Kidney (tissue), 13 donors: ENCODE measurements at regions not wholly inside any gene's neighbourhood (a gene's known extent, or its start where the extent isn't known, plus 50 kb on each side); places are given as distances from the start of the nearest gene placed in this dataset.

Source experiments
- DNase-seq, 5 donors: peaks; one replicate each; pipeline ENCODE4 v3.0.0-alpha.2; 2013 to 2020
- FAIRE-seq: peaks from 2 replicates; lab custom pipeline; 2012; peaks lifted over from hg19 to GRCh38; lab: Jason Lieb, UNC
- H3K27ac ChIP-seq, 2 donors: one replicate each; pipeline ENCODE4 v1.7.0; 2013; ENCODE audit warnings: low read depth in 2 of 2, low read length in 2 of 2, inconsistent platforms in 1 of 2
- H3K27me3 ChIP-seq: one replicate; pipeline ENCODE4 v1.7.1; 2013; ENCODE audit warnings: low read length, inconsistent platforms; ENCODE audit not compliant: control insufficient read depth, insufficient read depth
- H3K36me3 ChIP-seq, 3 donors: one replicate each; pipeline versions ENCODE4 v1.7.0 to v1.7.1; 2013; ENCODE audit warnings: low read length in 3 of 3, control low read depth in 1 of 3, inconsistent platforms in 1 of 3; ENCODE audit not compliant: insufficient read depth in 3 of 3, control insufficient read depth in 2 of 3
- H3K4me1 ChIP-seq, 3 donors: one replicate each; pipeline versions ENCODE4 v1.7.0 to v1.7.1; 2013; ENCODE audit warnings: low read length in 3 of 3, inconsistent platforms in 1 of 3, low read depth in 1 of 3; ENCODE audit not compliant: control insufficient read depth in 2 of 3, insufficient read depth in 2 of 3
- H3K4me3 ChIP-seq, 3 donors: one replicate each; pipeline versions ENCODE4 v1.7.0 to v1.8.1; 2013; ENCODE audit warnings: low read length in 3 of 3, control low read depth in 1 of 3, inconsistent platforms in 1 of 3
- H3K9ac ChIP-seq, 3 donors: one replicate each; pipeline versions ENCODE4 v1.7.0 to v1.7.1; 2013; ENCODE audit warnings: low read length in 3 of 3, control low read depth in 1 of 3, inconsistent platforms in 1 of 3
- H3K9me3 ChIP-seq, 3 donors: one replicate each; pipeline versions ENCODE4 v1.7.0 to v1.7.1; 2013; ENCODE audit warnings: low read length in 3 of 3, control low read depth in 1 of 3, inconsistent platforms in 1 of 3; ENCODE audit not compliant: control insufficient read depth in 2 of 3, insufficient read depth in 1 of 3
- CTCF ChIP-seq: IDR thresholded peaks from 3 replicates; pipeline ENCODE4 v1.5.1; 2012; ENCODE audit warnings: mild to moderate bottlenecking, moderate library complexity, borderline replicate concordance; ENCODE audit not compliant: insufficient read depth; ENCODE audit errors: extremely low read depth
- intact Hi-C: fragments of 100-400 bp; cut with DNase I; formaldehyde crosslinking; loops from one replicate; pipeline ENCODE4 v1.11.1; 2022
- donor health status: control.
- donor health status: control.
- donor health status: control.
- donor health status: control.
- donor health status: control.
- donor health status: DM: yes; HTN: yes; CAD: no.
- donor health status: Normal renal cell carcinoma (clear cell type).

GRCh38 chrY:14339524-14339923, 184.8 kb upstream of the NLGN4Y start:
- TF ChIP-seq CTCF: no peak
- Histone ChIP-seq H3K9me3 (no peaks in the 10 kb centered on the region), H3K27ac (no peak overlapping the region), H3K9ac (no peak overlapping the region), H3K4me3 (no peak overlapping the region), H3K27me3 (no peaks in the 10 kb centered on the region), H3K36me3 (no peaks in the 10 kb centered on the region), H3K4me1 (no peaks in the 10 kb centered on the region)
- FAIRE-seq (no peak), DNase-seq (no peak)
- intact Hi-C loops: no loop called here

GRCh38 chrY:14340459-14341143, 183.7 kb upstream of the NLGN4Y start:
- TF ChIP-seq CTCF: no peak
- Histone ChIP-seq H3K27me3 (no peaks in the 10 kb centered on the region), H3K36me3 (no peaks in the 10 kb centered on the region)

GRCh38 chrY:14344648-14345333, 179.5 kb upstream of the NLGN4Y start:
- intact Hi-C loops: no loop called here
- Histone ChIP-seq H3K27me3 (no peaks in the 10 kb centered on the region), H3K4me1 (no peaks in the 10 kb centered on the region), H3K36me3 (no peaks in the 10 kb centered on the region), H3K4me3 (peak overlapping the region in 2 of 3 donors; percentile 32 to 57), H3K27ac (no peak overlapping the region), H3K9ac (no peak overlapping the region), H3K9me3 (no peaks in the 10 kb centered on the region)
- no peak for DNase-seq
- no peak for TF ChIP-seq CTCF
- no peak for FAIRE-seq

More at GRCh38 chrY:14340459-14341143, 183.7 kb upstream of the NLGN4Y start:
- H3K4me3 ChIP-seq: peak overlapping the region in 2 of 3 donors; percentile 18 to 35
- intact Hi-C loops: no loop called here
- DNase-seq: peak in 1 of 5 donors; percentile 7
- no peak for FAIRE-seq
- H3K27ac ChIP-seq: no peak overlapping the region
- H3K9ac ChIP-seq: no peak overlapping the region
- no peaks in the 10 kb centered on the region for H3K9me3 ChIP-seq
- no peaks in the 10 kb centered on the region for H3K4me1 ChIP-seq
